Astrocyte of the hippocampus (primary cell): ENCODE measurements at regions not wholly inside any gene's neighbourhood (a gene's known extent, or its start where the extent isn't known, plus 50 kb on each side); places are given as distances from the start of the nearest gene placed in this dataset.
"Not testable (repeated sequence)": the region's sequence is repeated elsewhere in the genome, so short reads cannot be mapped to it uniquely, and the experiment has no call there.

ENCODE experiments used
- DNase-seq: peaks from one replicate; pipeline ENCODE4 v3.0.0; 2011; ENCODE audit warnings: low read depth, low spot score

DNA sequence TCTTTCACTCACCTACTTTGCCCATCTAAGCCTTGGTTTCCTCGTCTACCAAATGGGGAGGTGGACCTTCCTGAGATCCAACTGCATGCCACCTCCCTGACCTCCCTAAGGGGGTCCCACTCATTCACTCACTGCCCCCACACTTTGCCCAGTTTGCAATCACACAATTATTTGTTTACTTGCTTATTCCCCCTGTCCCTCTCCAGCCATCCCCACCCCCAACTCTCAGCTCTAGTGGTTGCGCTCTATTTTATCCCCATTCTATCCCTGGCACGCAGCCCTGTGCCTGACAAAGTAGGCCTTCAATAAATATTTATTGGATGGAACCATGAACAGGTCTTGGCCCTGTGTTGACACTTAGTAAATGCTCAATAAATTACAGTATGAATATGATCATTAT lies 130.8 kb upstream of the LARP1 start:
- no peak for DNase-seq

DNA sequence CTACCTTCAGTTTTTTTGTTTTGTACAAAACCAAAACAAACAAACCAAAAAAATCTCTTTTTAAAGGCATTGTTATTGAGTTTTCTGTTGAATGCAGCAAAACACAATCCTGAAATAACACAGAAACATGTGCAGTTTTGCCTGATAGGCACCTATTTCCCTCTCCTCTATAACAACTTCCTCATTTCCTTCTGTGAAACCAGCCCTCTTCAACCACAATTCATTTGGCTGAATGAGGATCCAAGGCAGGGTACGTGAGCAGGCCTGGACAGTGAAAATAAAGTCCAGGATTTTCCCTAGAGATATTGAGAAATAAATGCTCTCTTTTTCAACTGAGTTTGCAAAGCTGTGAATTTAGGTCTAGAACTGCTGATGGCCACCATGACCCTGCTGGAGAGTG lies 134.8 kb upstream of the LARP1 start:
- no peak for DNase-seq

DNA sequence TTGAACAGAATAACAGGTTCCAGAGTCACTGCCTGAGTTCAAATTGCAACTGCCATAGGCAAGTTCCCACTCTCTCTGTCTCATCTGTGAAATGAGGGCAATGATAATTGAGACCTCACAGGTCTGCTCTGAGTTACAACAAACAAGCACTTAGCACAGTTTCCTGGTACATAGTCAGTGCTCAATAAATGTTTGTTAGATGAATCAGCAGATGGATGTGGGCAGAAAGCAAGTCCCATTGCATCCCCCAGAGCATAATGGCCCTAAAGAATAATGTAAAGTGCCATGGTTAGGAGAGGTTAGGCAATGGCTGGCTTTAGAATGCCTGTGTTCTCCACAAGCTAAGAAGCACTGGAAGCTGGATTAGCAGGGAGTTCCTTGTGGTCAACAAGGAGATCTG lies 136.5 kb upstream of the LARP1 start:
- DNase-seq = peak; percentile 6

DNA sequence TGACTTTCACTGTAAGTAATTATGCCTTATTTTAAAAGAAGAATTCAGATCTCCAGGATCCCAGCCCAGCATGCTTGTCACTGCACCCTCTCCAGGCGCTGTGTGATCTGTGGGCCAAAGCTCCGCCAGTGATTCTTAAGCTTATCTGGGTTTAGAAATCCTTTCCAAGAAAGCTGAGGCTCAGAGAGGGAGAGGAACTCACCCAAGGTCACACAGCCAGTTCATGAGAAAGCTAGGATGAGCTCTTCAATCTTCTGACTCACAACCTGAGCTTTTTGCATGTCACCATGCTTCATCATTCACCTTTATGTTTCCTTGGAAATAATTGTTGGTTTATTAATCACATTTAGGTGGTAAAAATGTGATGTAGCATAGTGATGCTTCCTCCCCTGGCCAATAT lies 136.6 kb upstream of the HAND1 start:
- no peak for DNase-seq

DNA sequence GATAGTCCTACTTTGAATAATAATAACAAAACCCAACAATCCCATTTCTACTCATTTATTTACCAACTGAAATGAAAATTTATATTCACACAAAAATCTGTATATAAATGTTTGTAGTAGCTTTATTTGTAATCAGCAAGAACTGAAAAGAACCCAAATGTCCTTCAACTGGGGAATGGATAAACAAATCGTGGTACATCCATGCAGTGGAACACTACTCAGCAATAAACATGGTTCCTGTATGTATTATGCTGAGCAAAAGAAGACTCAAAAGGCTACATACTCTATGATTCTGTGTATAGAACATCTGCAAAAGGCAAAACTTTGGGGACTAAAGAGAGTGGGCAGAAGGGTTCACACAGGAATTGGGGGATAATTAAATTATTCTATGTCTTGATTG lies 136.1 kb upstream of the HAND1 start:
- no peak for DNase-seq

DNA sequence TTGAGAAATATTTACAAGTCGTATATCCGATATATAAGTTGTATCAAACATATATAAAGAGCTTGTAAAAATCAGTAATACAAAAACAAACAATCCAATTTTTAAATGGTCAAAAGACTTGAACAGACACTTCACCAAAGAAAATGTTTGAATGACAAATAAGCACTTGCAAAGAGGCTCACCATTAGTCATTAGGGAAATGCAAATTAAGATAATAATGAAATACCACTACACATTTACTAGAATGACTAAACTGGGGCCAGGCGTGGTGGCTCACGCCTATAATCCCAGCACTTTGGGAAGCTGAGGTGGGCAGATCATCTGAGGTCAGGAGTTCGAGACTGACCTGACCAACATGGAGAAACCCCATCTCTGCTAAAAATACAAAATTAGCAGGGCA lies 134.6 kb upstream of the HAND1 start:
- DNase-seq = no peak

DNA sequence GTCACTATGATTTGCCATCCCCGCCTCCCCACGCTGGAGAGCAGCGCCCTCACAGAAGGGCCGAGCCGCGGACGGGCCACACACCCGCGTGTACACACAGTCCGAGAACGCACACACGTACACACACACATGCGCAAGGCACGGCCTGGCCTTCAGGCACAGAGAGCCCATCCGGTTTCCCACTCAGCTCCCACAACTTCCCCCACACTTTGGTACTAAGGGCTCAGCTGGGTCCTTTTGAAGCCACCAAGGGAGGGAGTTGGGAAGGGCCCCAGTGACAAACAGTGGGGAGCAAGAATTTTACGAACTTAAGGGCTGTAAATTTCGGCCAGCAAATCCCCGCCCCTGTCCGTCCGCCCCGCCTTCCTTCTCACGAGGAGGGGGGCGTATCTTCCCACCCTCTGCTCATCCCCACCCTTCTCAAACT lies 133.3 kb upstream of the HAND1 start:
- peak; percentile 17 for DNase-seq

DNA sequence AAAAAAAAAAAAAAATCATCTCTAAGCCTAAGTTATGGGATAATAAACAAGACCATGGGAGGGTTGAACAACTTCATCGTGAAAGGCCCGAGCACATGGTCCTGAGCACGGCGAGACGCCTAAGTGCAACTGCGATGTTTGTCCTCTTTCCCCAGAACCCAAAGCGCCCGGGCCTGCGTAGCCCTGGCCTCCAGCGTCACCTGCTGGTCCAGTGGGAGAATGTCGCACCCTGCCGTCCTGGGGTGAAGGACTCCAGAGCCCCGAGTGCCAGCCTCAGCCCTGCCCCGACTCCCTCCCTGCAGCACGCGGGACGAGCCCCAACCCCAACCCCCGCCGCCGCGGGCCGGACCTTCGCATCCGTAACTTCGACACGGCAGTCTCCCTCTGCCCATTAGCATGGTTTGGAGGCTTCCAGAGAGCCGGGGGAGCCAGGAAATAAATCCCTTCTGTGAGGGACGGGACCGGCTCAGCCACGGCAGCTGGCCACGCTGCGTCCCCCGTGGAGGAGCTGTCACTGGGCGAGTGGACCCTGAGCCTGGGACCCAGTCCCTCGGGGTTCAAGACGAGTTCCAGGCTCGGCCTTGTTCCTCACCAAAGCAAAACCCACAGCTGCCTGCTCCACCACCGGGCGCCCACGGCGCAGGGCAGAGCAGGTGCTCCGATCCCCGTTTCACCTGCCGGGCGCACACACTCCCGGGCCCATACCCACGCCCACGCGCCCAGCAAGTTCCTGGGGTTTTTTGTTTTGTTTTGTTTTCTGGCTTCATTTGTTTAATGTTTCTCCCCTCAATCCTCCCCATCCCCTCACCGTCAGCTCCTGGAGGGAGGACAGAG lies 132.5 kb upstream of the HAND1 start:
- peak; percentile 86 for DNase-seq

DNA sequence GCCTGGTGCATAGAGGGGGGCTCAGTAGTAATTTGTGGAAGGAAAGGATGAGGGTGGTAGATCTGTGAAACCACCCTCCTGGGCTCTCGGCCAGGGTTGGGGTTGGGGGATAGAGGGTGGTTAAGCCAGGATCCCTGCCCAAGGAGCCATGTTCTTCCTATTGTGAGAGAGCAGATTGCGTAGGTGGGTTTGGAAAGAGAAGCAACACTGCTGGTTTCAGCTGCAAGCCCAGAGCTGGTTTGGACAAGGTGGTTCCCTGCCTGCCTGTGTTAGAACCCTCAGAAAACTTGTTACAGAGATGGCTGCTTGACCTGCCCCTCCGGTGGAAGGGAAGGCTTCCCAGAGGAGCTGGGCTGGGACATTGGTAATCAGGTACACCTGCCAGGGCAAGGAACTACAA lies 131.2 kb upstream of the HAND1 start:
- no peak for DNase-seq

DNA sequence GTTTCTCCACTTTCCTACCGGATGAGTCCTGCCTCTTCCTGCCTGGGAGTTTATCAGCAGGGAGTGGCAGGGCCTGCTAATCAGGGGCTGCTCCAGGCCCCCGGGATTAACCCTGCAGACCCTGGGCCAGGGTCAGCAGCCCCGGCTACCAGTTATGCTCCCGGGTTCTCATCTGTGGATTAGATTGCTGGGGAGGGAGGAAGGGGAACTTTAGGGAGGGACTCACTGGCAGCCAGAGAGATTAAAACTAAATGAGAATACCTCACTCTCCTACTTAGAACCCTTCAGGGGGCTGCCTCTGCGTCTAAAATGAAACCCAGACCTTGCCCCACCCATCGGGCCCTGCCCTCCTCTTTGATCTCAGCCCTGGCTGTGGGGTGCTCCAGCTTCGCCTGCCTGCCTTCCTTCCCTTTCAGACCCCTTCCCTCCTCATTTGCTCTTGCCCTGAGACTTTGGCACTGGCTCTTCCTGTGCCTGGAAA lies 130.5 kb upstream of the HAND1 start:
- DNase-seq = no peak

DNA sequence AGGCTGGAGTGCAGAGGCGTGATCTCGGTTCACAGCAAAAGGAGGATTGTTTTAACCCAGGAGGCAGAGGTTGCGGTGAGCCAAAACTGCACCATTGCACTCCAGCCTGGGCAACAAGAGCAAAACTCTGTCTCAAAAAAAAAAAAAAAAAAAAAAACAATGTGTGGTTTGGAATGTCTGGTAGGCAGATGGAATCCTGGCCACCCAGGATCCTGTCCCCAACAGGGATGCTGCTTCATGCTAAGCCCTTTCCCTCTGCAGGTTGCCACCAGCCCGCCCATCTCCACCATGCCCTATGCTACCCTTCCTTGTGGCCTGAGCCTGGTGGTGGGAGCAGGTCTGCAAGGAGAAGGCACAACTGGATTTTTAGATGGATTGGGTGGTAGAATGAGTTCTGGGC lies 129.7 kb upstream of the HAND1 start:
- DNase-seq = no peak

DNA sequence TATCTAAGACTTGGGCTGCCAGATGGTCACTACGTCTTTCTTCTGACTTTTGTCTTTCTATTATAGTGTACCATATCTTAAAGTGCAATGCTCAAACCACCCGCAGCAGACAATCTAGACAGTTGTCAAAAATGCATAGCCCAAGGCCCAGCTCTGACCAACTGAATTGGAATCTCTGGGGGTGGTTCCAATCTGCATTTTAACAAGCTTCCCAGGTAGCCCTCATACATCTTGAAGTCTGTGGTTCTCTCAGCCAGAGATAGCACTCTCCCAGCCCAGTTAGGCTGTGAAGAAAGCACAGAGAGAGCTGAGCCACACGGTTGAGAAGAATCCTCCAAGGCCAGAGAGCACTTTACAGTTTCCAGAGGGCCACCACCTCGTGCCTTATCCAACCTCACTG lies 128.2 kb upstream of the HAND1 start:
- no peak for DNase-seq

DNA sequence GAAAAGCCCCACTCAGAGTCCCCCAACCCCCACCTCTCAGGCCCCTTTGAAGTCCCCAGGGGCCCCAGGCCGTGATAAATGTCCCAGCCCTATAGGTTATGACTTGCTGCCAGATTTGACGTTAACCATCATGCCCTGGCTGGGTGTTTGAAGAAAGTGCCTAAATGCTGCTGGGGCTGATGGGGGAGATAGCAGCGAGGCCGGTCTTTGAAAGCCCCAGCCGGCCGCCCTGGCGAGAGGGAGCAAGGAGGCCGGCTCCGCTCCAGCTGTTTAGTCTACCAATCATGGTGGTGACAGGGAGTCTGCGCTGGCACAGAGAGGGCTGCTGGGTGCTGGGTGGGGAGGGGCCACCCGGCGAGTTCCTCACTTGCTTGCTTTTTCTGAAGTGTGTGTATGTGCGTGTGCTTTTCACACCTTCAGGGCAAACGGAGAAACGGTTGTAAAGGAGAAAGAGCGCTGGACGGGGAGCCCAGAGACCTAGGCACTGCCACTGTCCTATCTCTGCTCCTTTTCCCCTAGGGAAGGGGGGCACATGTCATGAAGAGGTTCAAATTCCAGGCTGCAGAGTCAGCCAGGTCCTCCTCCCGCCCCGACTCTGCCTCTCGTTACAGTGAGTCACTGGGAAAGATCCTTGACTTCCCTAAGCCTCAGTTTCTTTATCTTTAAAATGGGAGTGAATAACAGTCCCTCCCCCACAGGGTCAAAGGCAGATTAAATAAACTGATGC lies 126.1 kb upstream of the HAND1 start:
- peak; percentile 57 for DNase-seq

DNA sequence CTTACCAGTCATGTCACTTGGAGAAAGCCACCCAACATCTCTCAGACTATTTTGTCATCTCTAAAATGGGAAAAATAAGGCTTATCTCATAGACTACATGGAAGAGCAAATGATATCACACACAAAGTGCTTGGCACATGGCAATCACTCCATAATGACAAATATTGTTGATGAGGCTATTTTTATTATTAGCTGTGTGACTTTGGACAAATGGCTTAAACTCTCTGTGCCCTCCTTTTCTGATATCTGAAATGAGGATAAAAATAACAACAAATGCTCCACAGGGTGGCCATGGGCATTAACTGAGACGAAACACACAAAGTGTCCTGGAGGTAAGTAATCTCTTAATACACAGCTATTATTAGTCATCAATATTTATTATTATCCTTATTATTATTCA lies 125.5 kb upstream of the HAND1 start:
- DNase-seq = no peak

DNA sequence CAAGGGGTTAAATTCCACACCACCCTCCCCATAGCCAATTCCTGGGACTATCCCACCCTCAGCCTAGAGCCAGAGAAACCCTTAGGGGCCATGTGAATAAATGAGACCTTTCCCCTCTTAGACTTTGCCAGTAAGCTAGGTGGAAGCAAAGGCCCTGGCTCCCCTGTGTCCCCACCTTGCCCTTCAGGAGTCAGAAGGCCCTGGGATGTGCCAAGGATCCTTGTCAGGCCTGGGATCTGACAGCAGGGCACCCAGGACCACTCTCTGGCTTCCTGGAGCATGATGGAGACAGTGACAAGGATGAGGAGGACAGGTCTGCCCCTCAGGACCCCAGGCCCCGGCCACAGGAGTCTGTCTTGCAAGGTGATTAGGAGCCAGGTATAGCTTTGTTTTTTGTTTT lies 125.0 kb upstream of the HAND1 start:
- no peak for DNase-seq

DNA sequence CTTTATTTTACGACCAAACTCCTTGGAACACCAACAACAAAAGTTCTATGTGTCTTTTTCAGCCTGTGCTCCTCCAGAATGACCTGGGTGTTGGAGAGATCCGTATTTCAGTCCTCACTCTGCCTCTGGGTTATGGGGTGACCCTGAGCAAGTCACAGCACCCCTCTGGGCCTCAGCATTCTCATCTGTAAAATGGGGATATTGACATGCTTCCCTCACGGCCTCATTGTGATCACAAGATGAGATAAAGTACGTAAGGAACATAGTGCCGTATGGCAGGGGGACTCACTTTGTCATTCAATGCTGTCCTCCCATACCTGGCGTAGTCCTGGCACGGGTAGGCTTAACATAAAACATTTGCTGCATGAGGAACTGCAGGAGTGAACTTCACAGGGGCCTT lies 123.0 kb upstream of the HAND1 start:
- DNase-seq = no peak

DNA sequence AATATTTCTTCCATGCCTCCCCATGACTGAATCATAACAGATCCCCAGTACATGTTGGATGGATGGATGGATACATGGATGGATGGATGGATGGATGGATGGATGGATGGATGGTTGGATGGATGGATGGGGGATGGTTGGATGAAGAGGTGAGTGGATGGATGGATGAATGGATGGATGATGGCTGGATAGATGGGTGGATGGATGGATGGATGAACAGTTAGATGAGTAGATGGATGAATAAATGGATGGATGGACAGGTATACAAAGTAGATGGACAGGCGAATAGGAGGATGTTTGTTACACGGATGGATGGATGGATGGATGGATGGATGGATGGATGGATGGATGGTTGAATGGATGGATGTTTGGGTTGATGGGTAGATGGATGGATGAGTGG lies 120.0 kb upstream of the HAND1 start:
- DNase-seq = no peak

DNA sequence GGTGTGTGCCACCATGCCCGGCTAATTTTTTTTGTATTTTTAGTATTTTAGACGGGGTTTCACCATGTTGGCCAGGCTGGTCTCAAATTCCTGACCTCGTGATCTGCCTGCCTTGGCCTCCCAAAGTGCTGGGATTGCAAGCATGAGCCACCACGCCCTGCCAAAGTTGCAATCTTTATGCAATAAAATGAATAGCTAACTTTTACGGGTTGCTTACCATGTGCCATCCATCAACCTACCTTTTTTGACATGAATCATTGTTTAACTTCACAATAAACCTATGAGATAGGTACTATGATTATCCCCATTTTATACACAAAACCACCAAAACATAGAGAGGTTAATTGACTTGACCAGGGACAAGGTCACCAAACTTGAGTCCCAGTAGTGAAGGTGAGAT lies 118.8 kb upstream of the HAND1 start:
- not testable (repeated sequence) for DNase-seq

DNA sequence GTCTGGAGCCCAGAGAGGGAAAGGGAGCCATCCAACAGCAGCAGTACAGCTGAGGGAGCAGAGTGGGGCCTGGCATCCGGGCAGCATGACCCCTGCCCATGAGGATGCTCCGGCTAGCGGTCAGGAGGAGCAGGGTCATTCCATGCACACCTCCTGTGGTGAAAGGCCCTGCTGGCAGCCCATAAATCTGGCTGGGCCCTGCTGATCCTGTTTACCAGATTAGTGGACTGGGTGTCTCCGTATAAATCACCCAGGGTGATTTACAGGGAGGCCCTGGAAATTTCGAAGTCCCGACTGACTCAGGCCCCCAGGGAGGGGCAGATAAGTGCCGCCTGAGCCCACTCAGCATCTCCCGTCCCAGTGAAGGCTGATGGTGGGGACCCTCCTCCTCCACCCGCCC lies 117.6 kb upstream of the HAND1 start:
- no peak for DNase-seq

DNA sequence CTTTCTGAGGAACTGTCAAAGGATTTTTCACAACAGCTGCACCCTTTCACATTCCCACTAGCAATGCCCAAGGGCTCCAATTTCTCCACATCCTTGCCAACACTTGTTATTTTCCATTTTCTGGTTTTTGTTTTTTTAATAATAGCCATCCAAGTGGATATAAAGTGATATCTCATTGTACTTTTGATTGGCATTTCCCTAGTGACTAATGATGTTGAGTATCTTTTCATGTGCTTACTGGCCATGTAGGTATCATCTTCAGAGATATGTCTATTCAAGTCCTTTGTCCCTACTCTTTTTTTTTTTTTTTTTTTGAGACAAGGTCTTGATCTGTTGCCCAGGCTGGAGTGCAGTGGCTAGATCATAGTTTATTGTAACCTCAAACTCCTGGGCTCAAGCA lies 115.8 kb upstream of the HAND1 start:
- no peak for DNase-seq

DNA sequence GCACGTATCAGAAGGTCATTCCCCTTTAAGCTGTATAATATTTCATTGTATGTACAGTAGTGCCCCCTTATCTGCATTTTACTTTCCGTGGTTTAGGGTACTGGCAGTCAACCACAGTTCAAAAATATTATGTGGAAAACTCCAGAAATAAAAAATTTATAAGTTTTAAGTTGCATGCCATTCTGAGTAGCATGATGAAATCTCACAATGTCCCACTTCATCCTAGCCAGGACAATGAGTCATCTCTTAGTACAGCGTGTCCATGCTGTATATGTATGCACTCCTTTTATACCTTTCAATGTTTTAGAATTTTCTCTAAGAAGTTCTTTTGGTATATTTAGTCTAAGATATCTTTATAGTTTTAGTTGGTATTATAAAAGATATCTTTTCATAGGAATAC lies 115.0 kb upstream of the HAND1 start:
- peak; percentile 19 for DNase-seq

DNA sequence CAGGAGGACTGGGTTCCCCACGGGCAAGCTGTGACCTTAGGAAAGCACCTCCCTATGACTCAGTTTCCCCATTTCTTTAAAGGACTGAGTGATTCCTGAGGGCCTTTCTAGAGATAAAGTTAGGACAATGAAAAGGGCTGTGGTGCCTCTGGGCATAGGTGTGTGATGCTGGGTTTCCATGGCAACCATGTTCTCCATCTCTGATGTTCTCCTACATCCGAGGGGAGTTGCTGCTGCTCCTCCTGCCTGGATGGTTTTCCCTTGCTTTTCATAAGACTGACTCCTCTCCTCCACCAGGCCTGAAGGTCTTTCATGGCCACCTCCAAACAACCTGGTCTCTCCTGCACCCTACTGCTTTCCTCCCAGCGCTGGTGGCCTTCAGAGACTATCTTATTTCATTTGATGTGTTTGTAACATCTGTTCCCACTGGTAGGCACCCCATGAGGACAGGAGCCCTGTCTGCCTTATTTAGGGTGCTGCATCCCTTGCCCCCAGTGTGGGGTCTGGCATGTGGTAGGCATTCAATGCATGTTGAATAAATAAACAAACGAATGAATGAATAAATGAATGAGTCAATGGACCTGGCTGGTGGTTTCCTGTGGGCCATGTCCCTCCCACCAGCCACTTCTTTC lies 112.2 kb upstream of the HAND1 start:
- DNase-seq = no peak

DNA sequence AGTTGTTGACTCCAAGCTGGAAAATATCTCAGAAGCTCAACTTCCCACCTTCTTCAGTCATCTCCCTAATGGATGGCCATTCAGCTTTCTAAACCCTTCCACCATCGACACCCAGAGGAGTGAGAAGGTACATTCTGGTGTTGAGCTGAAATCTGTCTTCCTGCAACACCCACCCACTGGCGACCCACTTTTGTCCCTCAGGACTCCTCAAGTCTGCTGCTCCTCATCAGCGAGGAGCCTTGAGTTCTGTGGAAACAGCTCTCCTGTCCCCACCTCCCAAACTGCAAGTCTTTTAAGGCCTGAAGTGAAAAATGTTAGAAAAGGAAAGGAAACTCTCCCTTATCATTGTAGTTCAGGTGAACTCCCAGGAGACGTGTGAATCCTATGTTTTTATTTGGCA lies 111.5 kb upstream of the HAND1 start:
- no peak for DNase-seq
